Mammary epithelial cell (primary cell): ENCODE measurements at regions not wholly inside any gene's neighbourhood (a gene's known extent, or its start where the extent isn't known, plus 50 kb on each side); places are given as distances from the start of the nearest gene placed in this dataset.

Experiments used
- EZH2 ChIP-seq: IDR thresholded peaks from 2 replicates; pipeline ENCODE4 v1.6.1; 2012; ENCODE audit warnings: low read length, inconsistent platforms, borderline replicate concordance
- TF ChIP-seq, protein P1 (sequence below), 2 donors: IDR thresholded peaks in 1 of 2; conservative IDR thresholded peaks in 1 of 2; 2 replicates each; pipeline ENCODE4 v1.5.1; 2011 to 2012; ENCODE audit warnings: inconsistent platforms in 2 of 2, low read length in 2 of 2, mild to moderate bottlenecking in 2 of 2, control low read depth in 1 of 2, low read depth in 1 of 2; ENCODE audit not compliant: insufficient read depth in 1 of 2; ENCODE audit errors: extremely low read depth in 1 of 2

DNA sequence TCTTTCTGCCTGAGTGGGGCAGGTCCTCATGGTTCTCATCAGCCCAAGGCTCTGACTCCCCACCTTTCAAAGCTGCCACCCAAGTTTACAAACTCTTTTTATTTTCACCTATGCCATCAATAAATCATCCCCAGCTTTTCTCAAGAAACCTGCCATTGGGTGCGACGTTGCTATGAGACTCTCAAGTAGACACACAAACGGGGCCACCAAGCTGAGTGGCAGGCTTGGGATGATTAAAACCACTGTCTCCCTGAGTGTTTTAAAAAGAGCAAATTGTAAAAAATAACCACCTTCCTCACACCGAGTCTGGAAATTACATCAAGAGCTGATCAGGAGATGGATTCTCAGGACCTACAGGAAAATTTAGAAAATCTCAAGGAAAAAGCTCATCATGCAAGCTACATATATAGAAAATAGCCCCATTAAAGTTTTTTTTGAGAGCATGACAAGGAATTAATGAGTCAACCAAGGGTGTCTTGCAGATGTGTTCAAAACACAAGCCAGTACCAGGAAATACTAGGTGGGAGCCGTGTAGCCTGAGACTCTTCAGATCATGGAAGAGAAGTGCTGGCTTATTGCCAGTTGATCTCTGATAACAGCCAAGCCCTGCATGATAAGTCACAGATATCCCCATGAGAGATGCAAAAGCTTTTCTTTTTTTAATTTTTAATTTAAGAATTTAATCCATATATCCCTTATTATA lies 158.4 kb upstream of the BACE2 start:
- TF ChIP-seq, protein P1, sequence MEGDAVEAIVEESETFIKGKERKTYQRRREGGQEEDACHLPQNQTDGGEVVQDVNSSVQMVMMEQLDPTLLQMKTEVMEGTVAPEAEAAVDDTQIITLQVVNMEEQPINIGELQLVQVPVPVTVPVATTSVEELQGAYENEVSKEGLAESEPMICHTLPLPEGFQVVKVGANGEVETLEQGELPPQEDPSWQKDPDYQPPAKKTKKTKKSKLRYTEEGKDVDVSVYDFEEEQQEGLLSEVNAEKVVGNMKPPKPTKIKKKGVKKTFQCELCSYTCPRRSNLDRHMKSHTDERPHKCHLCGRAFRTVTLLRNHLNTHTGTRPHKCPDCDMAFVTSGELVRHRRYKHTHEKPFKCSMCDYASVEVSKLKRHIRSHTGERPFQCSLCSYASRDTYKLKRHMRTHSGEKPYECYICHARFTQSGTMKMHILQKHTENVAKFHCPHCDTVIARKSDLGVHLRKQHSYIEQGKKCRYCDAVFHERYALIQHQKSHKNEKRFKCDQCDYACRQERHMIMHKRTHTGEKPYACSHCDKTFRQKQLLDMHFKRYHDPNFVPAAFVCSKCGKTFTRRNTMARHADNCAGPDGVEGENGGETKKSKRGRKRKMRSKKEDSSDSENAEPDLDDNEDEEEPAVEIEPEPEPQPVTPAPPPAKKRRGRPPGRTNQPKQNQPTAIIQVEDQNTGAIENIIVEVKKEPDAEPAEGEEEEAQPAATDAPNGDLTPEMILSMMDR (conservative IDR thresholded peaks at IDR 0.05 in 1 of 2, IDR thresholded peaks at IDR 0.05 in 1 of 2; ENCODE audit: extremely low read depth in 1 of 2, insufficient read depth in 1 of 2, low read depth in 1 of 2, low read length in 2 of 2) = no peak
- no peak for TF ChIP-seq EZH2
